Caco-2 (cell line): ENCODE measurements at regions not wholly inside any gene's neighbourhood (a gene's known extent, or its start where the extent isn't known, plus 50 kb on each side); places are given as distances from the start of the nearest gene placed in this dataset.

ENCODE experiments used
- BruUV-seq: library from RNA; stranded (reverse); fragments of 400-500 nt; replicated peaks from 2 replicates; lab custom pipeline; 2021; lab: Mats Ljungman, UMichigan
- CTCF ChIA-PET: fragments of 300-600 bp; sonication (Branson Sonifier 250); formaldehyde crosslinking; loops from one replicate; lab custom pipeline; 2022; ENCODE audit warnings: antibody characterized with exemption; lab: Charles Lee
- POLR2A ChIA-PET: fragments of 300-600 bp; sonication (Branson Sonifier 250); formaldehyde crosslinking; loops from one replicate; lab custom pipeline; 2022; ENCODE audit warnings: antibody characterized with exemption; lab: Charles Lee
- DNase-seq, 2 experiments: peaks; one replicate each; pipeline versions ENCODE4 v3.0.0 to v3.0.0-alpha.2; 2020 to 2022
- H3K27me3 ChIP-seq: replicated peaks from 2 replicates; pipeline ENCODE4 v1.6.0; 2011; ENCODE audit warnings: low read length; ENCODE audit not compliant: control insufficient read depth, insufficient read depth
- H3K36me3 ChIP-seq: 2 replicates; pipeline ENCODE4 v1.5.1; 2011; ENCODE audit warnings: low read length; ENCODE audit not compliant: control insufficient read depth, insufficient read depth
- H3K4me1 ChIP-seq: fragments of 250-450 bp; sonication (Bioruptor Pico); 2 replicates; pipeline ENCODE4 v1.5.1; 2020; ENCODE audit warnings: mild to moderate bottlenecking
- H3K4me3 ChIP-seq: 2 replicates; pipeline ENCODE4 v1.5.1; 2011; ENCODE audit warnings: low read depth, mild to moderate bottlenecking, control low read depth, low read length
- H3K9me3 ChIP-seq: fragments of 250-450 bp; sonication (Bioruptor Pico); 2 replicates; pipeline ENCODE4 v1.5.1; 2020; ENCODE audit warnings: mild to moderate bottlenecking, moderate library complexity
- H3K27ac Mint-ChIP-seq: one replicate; pipeline ENCODE4 v1.8.0; 2022; ENCODE audit warnings: mixed read lengths; ENCODE audit not compliant: unreplicated experiment
- H3K27me3 Mint-ChIP-seq: one replicate; pipeline ENCODE4 v1.8.0; 2022; ENCODE audit warnings: mixed read lengths; ENCODE audit not compliant: insufficient read depth, unreplicated experiment
- H3K36me3 Mint-ChIP-seq: one replicate; pipeline ENCODE4 v1.8.0; 2022; ENCODE audit warnings: mild to moderate bottlenecking, mixed read lengths; ENCODE audit not compliant: insufficient read depth, unreplicated experiment
- H3K4me1 Mint-ChIP-seq: one replicate; pipeline ENCODE4 v1.8.0; 2022; ENCODE audit warnings: low read depth, mixed read lengths; ENCODE audit not compliant: unreplicated experiment
- H3K4me3 Mint-ChIP-seq: one replicate; pipeline ENCODE4 v1.8.0; 2022; ENCODE audit warnings: mild to moderate bottlenecking, moderate library complexity, mixed read lengths; ENCODE audit not compliant: unreplicated experiment
- H3K9me3 Mint-ChIP-seq: one replicate; pipeline ENCODE4 v1.8.0; 2022; ENCODE audit warnings: mixed read lengths; ENCODE audit not compliant: unreplicated experiment
- intact Hi-C: fragments of 100-400 bp; cut with micrococcal nuclease; formaldehyde crosslinking; loops from one replicate; pipeline ENCODE4 v1.10.0; 2022; ENCODE audit not compliant: unreplicated experiment
- TF ChIP-seq, protein P1 (sequence below), 2 experiments: fragments of 200-600 bp in 1 of 2; IDR thresholded peaks; 1 replicate in 1 of 2; 2 replicates in 1 of 2; pipeline versions ENCODE4 v1.5.1 to v1.8.0; 2011 to 2022; ENCODE audit warnings: antibody characterized with exemption in 1 of 2, control low read depth in 1 of 2, inconsistent platforms in 1 of 2, low read depth in 1 of 2, low read length in 1 of 2, mild to moderate bottlenecking in 1 of 2, moderate library complexity in 1 of 2; ENCODE audit not compliant: insufficient read depth in 1 of 2, severe bottlenecking in 1 of 2, unreplicated experiment in 1 of 2

DNA sequence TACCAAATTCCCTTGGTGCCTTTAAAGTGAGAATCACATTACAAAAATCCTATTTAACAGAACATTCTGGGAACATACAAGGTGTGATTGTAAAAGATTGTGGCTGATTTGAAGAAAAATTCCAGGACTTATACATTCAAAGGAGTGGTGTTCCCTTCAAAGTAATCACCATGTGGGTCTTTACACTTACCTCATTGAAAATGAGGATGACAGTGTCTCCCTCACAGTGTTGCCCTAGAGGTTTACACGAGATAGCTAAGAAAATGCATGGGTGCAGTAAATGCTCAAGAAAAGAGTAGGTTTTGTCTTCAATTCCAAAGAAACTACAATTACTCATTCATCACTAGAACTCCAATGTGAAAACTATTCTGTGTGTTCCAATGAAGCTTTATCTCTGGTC lies 331.5 kb downstream of the SLC4A3 start:
- H3K9me3 Mint-ChIP-seq = no peaks in the 10 kb centered on the region
- no peak overlapping the region for H3K27ac Mint-ChIP-seq

DNA sequence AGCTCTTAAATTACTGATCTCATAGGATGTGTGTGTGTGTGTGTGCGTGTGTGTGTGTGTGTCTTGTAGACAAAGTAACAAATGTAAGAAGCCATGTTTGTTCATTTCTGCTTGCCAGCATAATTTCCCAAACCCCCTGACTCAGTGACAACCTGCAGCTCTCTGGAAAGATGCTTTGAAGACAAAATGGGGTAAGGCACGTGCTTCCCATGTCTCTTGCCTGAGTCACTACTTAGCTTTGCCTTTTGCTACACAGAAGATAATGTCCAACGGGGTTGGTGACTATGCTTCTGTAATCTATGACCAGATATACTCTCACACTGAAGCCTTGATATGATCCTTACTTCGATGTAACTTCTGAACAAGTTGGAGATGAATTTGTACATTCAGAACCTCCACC lies 332.0 kb downstream of the SLC4A3 start:
- no peaks in the 10 kb centered on the region for H3K4me1 Mint-ChIP-seq
- DNase-seq = no peak
- ChIA-PET POLR2A (no interaction called here), CTCF (no interaction called here)
- Histone ChIP-seq H3K4me1 (no peaks in the 10 kb centered on the region), H3K9me3 (no peaks in the 10 kb centered on the region), H3K4me3 (no peak overlapping the region), H3K27me3 (no peaks in the 10 kb centered on the region; the same call in 1 of the 2 replicates), H3K36me3 (no peaks in the 10 kb centered on the region)
- H3K36me3 Mint-ChIP-seq = no peaks in the 10 kb centered on the region
- H3K9me3 Mint-ChIP-seq = no peaks in the 10 kb centered on the region
- TF ChIP-seq, protein P1, sequence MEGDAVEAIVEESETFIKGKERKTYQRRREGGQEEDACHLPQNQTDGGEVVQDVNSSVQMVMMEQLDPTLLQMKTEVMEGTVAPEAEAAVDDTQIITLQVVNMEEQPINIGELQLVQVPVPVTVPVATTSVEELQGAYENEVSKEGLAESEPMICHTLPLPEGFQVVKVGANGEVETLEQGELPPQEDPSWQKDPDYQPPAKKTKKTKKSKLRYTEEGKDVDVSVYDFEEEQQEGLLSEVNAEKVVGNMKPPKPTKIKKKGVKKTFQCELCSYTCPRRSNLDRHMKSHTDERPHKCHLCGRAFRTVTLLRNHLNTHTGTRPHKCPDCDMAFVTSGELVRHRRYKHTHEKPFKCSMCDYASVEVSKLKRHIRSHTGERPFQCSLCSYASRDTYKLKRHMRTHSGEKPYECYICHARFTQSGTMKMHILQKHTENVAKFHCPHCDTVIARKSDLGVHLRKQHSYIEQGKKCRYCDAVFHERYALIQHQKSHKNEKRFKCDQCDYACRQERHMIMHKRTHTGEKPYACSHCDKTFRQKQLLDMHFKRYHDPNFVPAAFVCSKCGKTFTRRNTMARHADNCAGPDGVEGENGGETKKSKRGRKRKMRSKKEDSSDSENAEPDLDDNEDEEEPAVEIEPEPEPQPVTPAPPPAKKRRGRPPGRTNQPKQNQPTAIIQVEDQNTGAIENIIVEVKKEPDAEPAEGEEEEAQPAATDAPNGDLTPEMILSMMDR (IDR thresholded peaks at IDR 0.05; ENCODE audit: insufficient read depth in 1 of 2, low read depth in 1 of 2, low read length in 1 of 2, severe bottlenecking in 1 of 2, unreplicated experiment in 1 of 2) = no peak
- no peak overlapping the region for H3K27ac Mint-ChIP-seq
- BruUV-seq = no TSS peak
- peaks cover 5% of the 10 kb centered on the region for H3K27me3 Mint-ChIP-seq
- H3K4me3 Mint-ChIP-seq = no peak overlapping the region
- intact Hi-C loops = no loop called here

More for the DNA sequence above, 331.5 kb downstream of the SLC4A3 start:
- H3K36me3 Mint-ChIP-seq = no peaks in the 10 kb centered on the region
- intact Hi-C loops = no loop called here
- POLR2A ChIA-PET = no interaction called here
- Histone ChIP-seq H3K27me3 (no peaks in the 10 kb centered on the region; the same call in 1 of the 2 replicates), H3K36me3 (no peaks in the 10 kb centered on the region), H3K9me3 (no peaks in the 10 kb centered on the region), H3K4me1 (no peaks in the 10 kb centered on the region), H3K4me3 (no peak overlapping the region)
- peaks cover 5% of the 10 kb centered on the region for H3K27me3 Mint-ChIP-seq
- no TSS peak for BruUV-seq
- no peaks in the 10 kb centered on the region for H3K4me1 Mint-ChIP-seq
- DNase-seq = no peak
- CTCF ChIA-PET = no interaction called here
- H3K4me3 Mint-ChIP-seq = no peak overlapping the region
- TF ChIP-seq, protein P1 (IDR thresholded peaks at IDR 0.05; ENCODE audit: insufficient read depth in 1 of 2, low read depth in 1 of 2, low read length in 1 of 2, severe bottlenecking in 1 of 2, unreplicated experiment in 1 of 2) = no peak

DNA sequence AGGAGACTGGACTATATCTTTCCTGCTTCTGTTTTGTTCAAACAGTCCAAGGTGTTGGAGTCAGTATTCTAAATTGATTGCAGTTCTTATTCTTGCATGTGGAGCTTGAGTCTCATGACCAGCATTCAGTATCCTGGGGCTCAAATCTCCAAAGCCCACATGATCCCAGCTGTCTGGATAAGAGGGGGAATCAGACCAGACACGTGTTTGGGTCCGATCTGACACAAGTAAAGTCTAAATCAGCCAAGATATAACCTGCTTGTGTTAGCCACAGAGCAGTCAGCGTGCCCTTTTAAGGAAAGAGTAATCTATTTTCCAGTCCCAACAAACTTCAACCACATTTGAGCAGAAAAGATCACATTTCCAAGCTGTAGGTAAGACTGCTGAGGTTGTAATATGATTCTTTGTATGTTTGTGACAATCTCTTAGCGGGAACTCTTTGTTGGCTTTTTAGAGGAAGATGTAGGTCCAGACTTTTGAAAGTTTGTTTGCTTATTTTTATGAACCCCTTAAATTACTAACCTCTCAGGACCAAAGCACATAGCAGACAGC lies 334.6 kb downstream of the SLC4A3 start:
- TF ChIP-seq, protein P1 (IDR thresholded peaks at IDR 0.05; ENCODE audit: insufficient read depth in 1 of 2, low read depth in 1 of 2, low read length in 1 of 2, severe bottlenecking in 1 of 2, unreplicated experiment in 1 of 2) = no peak
- H3K4me1 ChIP-seq = no peaks in the 10 kb centered on the region
- H3K27ac Mint-ChIP-seq = no peak overlapping the region
- no peaks in the 10 kb centered on the region for H3K4me1 Mint-ChIP-seq
- no TSS peak for BruUV-seq
- CTCF ChIA-PET = no interaction called here
- H3K4me3 Mint-ChIP-seq = no peak overlapping the region
- no peak overlapping the region for H3K4me3 ChIP-seq
- H3K27me3 ChIP-seq = no peaks in the 10 kb centered on the region; the same call in 1 of the 2 replicates
- no peaks in the 10 kb centered on the region for H3K9me3 ChIP-seq
- H3K36me3 Mint-ChIP-seq = no peaks in the 10 kb centered on the region
- H3K9me3 Mint-ChIP-seq = no peaks in the 10 kb centered on the region
- POLR2A ChIA-PET = no interaction called here
- intact Hi-C loops = no loop called here
- H3K36me3 ChIP-seq = no peaks in the 10 kb centered on the region
- H3K27me3 Mint-ChIP-seq = peaks cover 5% of the 10 kb centered on the region
- no peak for DNase-seq
